Hematopoietic multipotent progenitor cell treated with erythropoietin and hydrocortisone succinate and interleukin-3 and kit ligand, for 6 days (in vitro differentiated cells): ENCODE measurements at regions not wholly inside any gene's neighbourhood (a gene's known extent, or its start where the extent isn't known, plus 50 kb on each side); places are given as distances from the start of the nearest gene placed in this dataset.
A peak's percentile ranks its signal among the peaks of the same experiment; 100 is the strongest.
"Not testable (repeated sequence)": the region's sequence is repeated elsewhere in the genome, so short reads cannot be mapped to it uniquely, and the experiment has no call there.

Experiments
- DNase-seq: peaks from one replicate; pipeline ENCODE4 v3.0.0-alpha.2; 2015

GRCh38 chr3:110973263-110973895 lies 98.2 kb upstream of the NECTIN3 start:
- DNase-seq, result no peak

DNA sequence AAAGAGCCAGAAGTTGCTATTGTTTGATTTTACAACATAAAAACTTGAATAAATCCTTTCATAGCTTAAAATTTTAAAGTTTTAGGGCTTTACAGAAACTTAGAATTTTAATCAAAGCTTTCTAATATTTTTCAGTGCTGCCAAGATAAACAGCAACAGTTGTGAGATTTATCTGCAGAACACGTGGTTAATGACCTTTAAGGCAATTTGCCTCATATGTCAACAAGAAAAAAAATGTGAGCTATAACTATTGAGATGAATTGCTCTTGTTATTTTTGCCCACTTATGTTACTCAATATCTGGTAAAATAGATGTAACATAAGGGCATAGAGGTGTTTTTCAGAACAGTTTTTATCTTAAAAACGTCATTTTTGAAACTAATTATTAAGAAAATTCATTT lies 96.7 kb upstream of the NECTIN3 start:
- no peak for DNase-seq

GRCh38 chr3:110984456-110985250 lies 87.0 kb upstream of the NECTIN3 start:
- no peak for DNase-seq

- DNase-seq, result no peak
These were observed 82.2 kb upstream of the NECTIN3 start for GRCh38 chr3:110989446-110989845.

- no peak for DNase-seq
These were observed 76.0 kb upstream of the NECTIN3 start for GRCh38 chr3:110995461-110996231.

DNA sequence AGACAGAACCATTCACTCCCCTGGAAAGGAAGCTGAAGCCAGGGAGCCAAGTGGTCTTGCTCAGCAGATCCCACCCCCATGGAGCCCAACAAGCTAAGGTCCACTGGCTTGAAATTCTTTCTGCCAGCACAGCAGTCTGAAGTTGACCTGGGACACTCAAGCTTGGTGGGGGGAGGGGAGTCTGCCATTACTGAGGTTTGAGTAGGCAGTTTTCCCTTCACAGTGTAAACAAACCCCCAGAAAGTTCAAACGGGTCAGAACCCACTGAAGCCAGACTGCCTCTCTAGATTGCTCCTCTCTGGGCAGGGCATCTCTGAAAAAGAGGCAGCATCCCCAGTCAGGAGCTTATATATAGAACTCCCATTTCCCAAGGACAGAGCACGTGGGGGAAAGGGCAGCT lies 72.8 kb upstream of the NECTIN3 start:
- not testable (repeated sequence) for DNase-seq

DNA sequence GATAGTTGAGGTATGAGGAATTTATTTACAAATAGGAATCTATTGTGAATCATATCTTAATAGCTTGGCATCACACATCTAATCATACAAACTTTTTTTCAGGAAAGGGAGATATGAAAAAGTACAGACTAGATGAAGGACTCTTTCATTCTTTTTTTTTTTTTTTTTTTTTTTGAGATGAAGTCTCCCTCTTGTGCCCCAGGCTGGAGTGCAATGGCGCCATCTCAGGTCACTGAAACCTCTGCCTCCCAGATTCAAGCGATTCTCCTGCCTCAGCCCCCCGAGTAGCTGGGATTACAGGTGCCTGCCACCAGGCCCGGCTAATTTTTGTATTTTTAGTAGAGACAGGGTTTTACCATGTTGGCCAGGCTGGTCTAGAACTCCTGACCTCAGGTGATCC lies 65.1 kb upstream of the NECTIN3 start:
- DNase-seq, result not testable (repeated sequence)

DNA sequence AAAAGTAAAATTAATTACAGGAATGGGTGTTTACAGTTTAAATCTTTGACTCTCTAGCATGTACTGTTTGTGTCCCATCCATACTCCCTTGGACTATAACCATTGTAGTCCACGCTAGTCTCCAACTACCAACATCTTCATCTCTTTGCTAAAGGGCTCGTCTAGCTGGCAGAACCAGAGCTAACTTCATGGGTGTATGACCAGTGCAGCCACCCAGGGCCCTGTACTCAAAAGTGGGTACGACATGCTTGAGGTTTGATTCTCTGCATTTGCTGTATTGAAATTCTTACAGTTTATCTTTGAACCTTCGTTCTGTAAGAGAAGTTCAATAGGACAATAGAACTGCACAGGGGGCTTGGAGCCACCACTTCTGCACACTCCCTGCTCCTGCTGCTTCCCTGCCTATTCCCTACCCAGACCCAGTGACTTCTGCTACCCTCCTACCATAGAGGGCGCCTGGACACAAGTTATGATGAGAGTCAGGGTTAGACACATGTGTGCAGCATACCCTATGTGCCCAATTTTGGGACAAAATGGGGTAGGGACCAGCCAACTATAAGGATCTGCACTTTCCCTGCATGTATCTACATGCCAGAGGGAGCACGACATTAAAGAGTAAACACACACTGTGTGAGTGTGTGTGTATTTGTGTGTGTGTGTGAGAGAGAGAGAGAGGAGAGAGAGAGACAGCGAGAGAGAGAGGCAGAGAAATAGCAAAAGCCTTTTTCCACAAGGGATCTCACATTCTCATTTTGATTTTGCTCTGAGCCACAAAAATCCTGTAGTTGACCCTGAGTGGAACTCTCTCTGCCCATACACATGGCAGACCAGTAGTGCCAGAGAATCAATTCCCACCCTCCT lies 59.0 kb upstream of the NECTIN3 start:
- DNase-seq, result peak; percentile 1
